HG02884 (cell line): ENCODE measurements at regions not wholly inside any gene's neighbourhood (a gene's known extent, or its start where the extent isn't known, plus 50 kb on each side); places are given as distances from the start of the nearest gene placed in this dataset.
"Not testable (repeated sequence)": the region's sequence is repeated elsewhere in the genome, so short reads cannot be mapped to it uniquely, and the experiment has no call there.

Experiments
- ATAC-seq: cut with Tn5 transposase; IDR thresholded peaks from one replicate; pipeline ENCODE4 v1.9.1; 2021; ENCODE audit warnings: mild to moderate bottlenecking, moderate library complexity; ENCODE audit not compliant: unreplicated experiment

- no peak for ATAC-seq
Measured at GRCh38 chr1:194394676-194395075, 1208.3 kb upstream of the B3GALT2 start.

- ATAC-seq, result no peak
Measured at GRCh38 chr1:194387531-194387930, 1201.1 kb upstream of the B3GALT2 start.

GRCh38 chr1:194378517-194378916 is 1192.1 kb upstream of the B3GALT2 start:
- ATAC-seq, result no peak

GRCh38 chr1:194374649-194375048 is 1188.2 kb upstream of the B3GALT2 start:
- ATAC-seq, result no peak

DNA sequence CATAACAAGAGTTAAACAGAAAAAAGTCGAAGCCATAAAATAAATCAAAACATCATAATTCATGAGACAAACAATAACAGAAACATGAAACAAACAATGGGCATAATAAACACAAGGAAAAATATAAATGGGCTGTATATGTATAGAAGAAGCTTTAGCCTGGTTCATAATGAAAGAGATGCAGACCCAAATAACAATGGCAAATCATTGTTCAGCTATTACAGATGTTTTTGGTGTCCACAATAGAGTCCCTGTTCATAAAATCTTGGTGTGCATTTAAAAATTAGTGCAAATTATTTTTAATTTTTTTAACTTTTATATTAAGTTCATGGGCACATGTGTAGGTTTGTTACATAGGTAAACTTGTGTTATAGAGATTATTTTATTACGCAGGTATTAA is 1185.9 kb upstream of the B3GALT2 start:
- no peak for ATAC-seq

GRCh38 chr1:194369622-194370021 is 1183.2 kb upstream of the B3GALT2 start:
- no peak for ATAC-seq

- no peak for ATAC-seq
Measured at GRCh38 chr1:194369060-194369459, 1182.6 kb upstream of the B3GALT2 start.

DNA sequence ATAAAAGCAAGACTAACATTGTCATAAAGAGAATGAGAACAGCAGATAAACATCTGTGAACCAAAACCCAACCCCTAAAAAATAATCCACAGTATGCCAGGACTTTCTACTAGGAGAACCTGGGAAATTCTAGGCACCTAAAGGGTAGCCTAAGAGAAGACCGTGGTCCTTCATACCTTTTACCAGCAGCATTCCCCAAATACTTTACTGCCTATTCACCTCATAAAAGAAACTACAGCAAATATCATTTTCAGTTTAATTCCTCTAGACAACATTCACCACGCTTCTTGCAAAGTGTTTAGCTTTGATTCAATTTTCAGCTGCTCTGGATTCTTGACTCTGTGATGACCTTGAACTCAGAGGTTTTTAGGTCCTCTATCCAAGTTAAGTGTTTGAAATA is 1180.7 kb upstream of the B3GALT2 start:
- no peak for ATAC-seq

DNA sequence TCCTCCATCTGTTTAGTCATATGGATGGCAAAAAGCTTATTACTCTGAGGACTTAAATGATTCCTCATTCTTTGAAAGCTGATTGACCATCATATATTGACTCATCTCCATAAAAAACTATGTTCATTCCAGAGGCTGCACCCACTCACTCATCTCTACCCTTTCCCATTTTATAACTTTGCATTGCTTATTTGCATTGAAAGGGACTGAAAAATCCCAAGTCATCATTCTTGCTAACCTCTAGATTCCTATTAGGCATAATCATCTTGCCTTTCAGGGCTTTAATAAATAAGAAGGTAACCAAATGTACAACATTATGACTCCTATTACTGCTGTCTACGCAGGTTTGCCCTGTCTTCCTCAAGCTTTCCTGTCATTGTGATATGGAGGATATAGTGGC is 1180.3 kb upstream of the B3GALT2 start:
- ATAC-seq, result no peak

DNA sequence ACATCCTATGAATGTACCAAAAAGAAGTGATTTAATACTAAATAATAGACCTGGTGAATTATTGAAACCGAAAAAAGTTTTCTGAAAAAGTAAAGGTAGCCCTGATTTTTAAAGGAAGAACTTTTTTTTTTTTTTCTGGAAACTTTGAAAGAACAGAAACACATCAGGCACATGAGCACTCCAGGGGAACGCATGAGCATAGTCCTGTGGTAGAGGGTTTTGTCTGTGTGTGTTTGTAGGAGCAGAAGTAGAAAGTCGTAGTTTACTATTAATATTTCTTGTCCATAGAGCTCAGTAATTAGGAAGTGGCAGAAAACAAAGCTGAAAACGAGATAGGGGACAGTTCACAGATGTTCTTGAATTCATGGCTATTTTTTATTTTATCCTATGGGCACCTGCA is 1175.9 kb upstream of the B3GALT2 start:
- ATAC-seq, result no peak

- no peak for ATAC-seq
Measured at GRCh38 chr1:194361374-194362131, 1175.1 kb upstream of the B3GALT2 start.

- no peak for ATAC-seq
Measured at GRCh38 chr1:194358208-194358581, 1171.8 kb upstream of the B3GALT2 start.

DNA sequence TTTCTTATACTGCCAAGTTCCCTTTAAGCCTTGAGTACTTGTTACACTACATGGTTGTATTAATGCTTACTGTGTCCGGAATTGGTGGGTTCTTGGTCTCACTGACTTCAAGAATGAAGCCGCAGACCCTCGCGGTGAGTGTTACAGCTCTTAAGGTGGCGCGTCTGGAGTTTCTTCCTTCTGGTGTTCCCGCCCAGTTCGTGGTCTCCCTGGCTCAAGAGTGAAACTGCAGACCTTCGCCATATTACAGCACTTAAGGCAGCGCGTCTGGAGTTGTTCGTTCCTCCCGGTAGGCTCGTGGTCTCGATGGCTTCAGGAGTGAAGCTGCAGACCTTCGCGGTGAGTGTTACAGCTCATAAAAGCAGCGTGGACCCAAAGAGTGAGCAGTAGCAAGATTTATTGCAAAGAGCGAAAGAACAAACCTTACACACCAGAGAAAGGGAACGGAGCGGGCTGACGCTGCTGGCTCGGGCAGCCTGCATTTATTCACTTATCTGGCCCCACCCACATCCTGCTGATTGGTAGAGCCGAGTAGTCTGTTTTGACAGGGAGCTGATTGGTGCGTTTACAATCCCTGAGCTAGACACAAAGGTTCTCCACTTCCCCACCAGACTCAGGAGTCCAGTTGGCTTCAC is 1171.3 kb upstream of the B3GALT2 start:
- ATAC-seq, result not testable (repeated sequence)

GRCh38 chr1:194355488-194356106 is 1169.2 kb upstream of the B3GALT2 start:
- ATAC-seq, result no peak

DNA sequence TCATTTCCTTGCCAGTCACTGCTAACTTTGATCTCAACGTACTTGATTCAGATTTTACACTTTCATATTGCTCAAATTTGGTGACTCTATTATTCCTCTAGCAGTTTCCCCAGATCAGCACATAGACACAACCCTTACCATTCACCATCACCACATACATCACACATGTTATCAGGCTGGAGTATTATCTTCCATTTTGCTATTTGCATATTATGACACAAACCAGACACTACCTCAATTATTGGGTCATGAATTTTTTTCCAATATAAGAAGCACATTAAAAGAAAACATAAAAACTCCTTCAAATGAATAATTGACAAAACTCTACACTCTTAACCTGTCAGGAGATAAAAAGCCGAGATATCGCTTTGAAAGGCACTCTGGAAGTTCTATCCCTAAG is 1166.7 kb upstream of the B3GALT2 start:
- ATAC-seq, result no peak

DNA sequence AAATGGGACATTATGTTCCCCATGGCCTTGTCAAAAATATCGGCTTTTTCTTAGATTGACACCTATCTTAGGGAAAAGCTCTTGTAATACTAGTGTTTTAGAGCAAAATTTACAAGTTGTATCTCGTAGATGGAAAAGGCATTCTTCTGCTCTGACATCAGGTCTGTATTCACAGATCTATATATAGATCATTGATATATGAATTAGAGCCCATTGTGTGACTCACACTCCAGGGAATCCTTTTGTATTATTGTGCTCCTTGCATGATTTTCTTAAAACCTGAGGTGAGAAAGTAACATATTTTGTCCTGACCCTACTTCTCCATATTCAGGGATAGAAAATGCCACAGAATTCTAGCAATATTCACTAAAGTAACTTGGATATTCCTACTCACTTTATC is 1160.8 kb upstream of the B3GALT2 start:
- ATAC-seq, result no peak

DNA sequence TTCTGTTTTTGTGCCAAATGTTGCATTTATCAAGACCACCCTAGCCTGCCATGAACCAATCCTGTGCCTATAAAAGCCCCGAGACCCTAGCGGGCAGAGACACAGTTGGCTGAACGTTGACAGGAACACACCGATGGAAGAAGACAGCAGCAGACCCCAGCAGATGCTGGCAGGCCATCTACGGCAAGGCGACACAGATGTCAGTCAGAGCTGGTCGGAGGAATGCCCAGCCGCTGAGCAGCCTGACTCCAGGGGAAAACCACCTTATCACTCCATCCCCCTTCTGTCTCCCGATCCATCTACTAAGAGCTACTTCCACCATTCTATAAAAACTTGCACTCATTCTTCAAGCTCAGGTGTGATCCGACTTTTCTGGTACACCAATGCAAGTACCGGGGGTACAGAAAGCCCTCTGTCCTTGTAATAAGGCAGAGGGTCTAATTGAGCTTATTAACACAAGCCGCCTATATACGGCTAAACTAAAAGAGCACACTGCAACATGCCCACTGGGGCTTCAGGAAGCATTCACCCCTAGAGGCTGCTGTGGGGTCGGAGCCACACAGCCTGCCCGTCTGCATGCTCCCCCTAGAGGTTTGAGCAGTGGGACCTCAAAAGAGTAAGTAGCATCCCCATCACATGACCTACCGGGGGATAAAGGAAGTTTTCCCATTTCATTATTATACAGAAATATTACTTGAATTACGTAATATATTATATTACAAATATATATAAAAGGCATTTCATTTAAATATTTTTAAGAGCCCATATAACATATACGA is 1156.3 kb upstream of the B3GALT2 start:
- no peak for ATAC-seq

DNA sequence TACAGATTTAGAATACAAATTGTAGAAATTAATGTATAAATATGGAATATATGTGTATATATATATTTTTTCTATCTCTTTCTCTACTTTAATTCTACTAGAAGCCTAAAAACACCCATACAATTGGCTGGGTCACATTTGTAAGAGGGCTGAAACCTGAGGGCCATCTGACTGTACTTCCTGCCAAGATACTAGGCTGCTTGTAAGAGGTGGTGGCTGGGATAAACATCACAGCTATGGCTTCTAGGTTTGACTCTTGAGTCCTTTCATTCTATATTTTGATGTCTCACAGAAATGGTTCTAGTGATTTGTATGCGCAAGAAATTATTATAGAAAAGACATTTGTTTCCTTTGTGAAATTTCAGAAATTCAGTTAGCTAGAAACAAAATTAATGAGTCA is 1155.2 kb upstream of the B3GALT2 start:
- ATAC-seq, result no peak

- ATAC-seq, result no peak
Measured at GRCh38 chr1:194339471-194339870, 1153.1 kb upstream of the B3GALT2 start.

DNA sequence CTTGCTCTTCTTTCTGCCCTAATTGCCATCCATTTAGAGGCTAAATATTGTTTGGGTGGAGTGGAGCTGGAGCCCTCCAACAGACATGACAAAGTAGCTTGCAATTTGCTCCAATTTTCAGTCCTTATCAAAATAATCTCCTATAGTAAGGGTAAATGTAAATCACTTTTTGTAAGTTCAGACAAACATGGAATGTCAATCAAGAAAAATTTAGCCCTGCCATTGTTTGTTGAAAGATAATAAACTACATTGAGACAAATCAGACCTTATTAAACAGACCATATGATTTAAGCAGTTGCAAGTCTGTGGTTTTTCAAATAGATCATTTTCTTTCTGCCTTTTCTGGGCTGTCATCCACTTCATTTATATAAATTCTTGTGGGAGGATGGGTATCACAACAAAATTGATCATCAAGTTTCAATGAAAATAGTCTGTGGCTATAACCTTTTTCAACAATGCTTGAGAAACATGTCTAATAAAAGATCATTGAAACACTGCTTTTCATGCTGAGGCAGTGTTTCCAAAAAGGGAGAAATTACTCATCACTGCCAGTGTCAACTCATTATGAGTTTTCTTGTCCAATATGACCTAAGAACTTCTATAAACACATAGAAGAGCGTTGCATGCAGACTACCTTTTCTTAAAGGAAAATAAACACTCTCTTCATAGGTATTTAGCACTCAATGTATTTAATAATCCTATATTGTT is 1152.0 kb upstream of the B3GALT2 start:
- ATAC-seq, result peak; percentile 70

DNA sequence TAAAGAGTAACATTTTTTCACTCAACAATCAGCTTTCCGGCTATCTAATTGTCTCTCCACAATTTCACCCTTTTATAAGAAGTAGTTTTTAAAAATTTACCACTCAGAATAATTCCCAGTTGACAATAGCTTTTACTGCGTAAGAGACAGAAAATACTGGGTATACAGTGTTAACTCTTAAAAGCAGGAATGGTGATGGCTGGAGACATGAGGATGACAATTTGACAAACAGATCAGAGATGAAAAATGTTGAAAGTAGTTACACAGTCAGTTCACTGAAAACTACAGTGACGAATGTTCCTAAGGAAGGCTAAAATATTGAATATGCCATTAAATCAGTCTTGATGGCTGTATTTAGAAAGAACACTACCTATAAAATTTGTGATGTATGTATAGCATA is 1146.8 kb upstream of the B3GALT2 start:
- ATAC-seq, result no peak
